ENCODE measurements at regions not wholly inside any gene's neighbourhood (a gene's known extent, or its start where the extent isn't known, plus 50 kb on each side); places are given as distances from the start of the nearest gene placed in this dataset.
"Not testable (repeated sequence)": the region's sequence is repeated elsewhere in the genome, so short reads cannot be mapped to it uniquely, and the experiment has no call there.

DNA sequence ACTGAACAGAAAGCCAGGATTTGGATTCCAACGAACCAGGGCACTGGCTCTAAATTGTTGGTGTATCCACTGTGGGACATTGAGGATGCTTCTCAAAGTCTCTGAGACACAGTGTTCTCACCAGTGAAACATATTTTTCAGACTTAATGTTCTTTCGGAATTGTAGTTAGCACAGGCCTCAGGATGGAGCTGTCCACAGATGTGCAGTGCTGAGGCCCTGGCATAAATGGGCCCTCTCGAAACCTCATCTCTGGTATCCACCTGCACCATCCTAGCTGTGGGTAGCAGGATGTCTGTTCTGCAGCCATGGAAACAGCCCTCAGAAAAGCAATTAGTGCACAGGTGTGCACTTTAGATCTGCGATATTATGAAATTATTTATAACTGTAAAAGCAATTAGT lies 656.8 kb downstream of the TBC1D22A start:
- Histone ChIP-seq H3K4me3 (ENCODE audit: low read depth in 1 of 2, low read length in 2 of 2) (no peak overlapping the region), H3K27me3 (ENCODE audit: low read depth, low read length) (no peaks in the 10 kb centered on the region), H3K36me3 (ENCODE audit: control insufficient read depth in 1 of 2, insufficient read depth in 2 of 2, low read length in 2 of 2) (no peaks in the 10 kb centered on the region), H3K9me3 (ENCODE audit: control insufficient read depth in 1 of 2, low read length in 2 of 2) (peaks cover 0 to 2% of the 10 kb centered on the region in 2 donors), H3K27ac (ENCODE audit: low read length) (no peak overlapping the region), H3K4me1 (ENCODE audit: control insufficient read depth in 1 of 2, insufficient read depth in 2 of 2, low read length in 2 of 2) (no peaks in the 10 kb centered on the region)

DNA sequence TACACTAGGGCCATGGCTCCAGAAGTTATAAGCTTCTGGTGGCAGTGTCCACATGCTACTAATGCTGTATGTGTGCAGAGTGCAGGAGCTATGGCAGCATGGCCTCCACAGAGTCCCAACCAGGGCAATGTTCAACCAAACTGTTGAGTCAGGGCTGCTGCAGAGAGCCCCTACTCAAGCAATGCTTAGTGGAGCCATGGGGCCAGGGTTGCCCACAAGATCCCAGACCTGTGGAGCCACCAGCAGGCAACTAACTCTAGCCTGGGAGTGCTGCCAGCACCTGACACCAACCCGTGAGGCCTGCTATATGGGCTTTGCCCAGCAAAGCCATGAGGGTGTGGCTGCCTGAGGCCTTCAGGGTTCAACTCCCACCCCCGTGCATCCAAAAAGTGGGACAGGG lies 655.2 kb downstream of the TBC1D22A start:
- Histone ChIP-seq H3K9me3 (ENCODE audit: control insufficient read depth in 1 of 2, low read length in 2 of 2) (peaks cover 0 to 2% of the 10 kb centered on the region in 2 donors), H3K27ac (ENCODE audit: low read length) (no peak overlapping the region), H3K4me1 (ENCODE audit: control insufficient read depth in 1 of 2, insufficient read depth in 2 of 2, low read length in 2 of 2) (no peaks in the 10 kb centered on the region), H3K27me3 (ENCODE audit: low read depth, low read length) (no peaks in the 10 kb centered on the region), H3K36me3 (ENCODE audit: control insufficient read depth in 1 of 2, insufficient read depth in 2 of 2, low read length in 2 of 2) (no peaks in the 10 kb centered on the region), H3K4me3 (ENCODE audit: low read depth in 1 of 2, low read length in 2 of 2) (no peak overlapping the region)

DNA sequence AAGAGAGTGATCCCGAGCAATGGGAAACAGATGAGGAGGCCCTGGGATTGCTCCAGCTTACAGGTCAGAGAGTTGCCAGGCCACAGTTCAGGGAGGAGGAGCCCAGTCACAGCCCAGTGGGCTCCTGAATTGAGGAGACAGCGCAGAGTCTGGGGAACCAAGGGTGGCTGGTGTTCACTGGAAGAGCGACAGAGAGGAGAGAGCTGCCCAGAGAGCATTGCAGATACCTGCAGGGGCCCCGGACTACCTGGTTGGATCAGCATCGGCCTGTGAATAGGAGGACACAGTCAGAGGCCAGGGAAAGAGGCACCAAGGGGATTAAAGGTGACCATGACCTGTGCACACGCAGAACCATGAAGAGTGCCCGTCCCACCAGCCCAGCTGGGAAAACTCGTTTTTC lies 648.6 kb downstream of the TBC1D22A start:
- Histone ChIP-seq H3K27me3 (ENCODE audit: low read depth, low read length) (no peaks in the 10 kb centered on the region), H3K4me1 (ENCODE audit: control insufficient read depth in 1 of 2, insufficient read depth in 2 of 2, low read length in 2 of 2) (no peaks in the 10 kb centered on the region), H3K27ac (ENCODE audit: low read length) (no peak overlapping the region), H3K4me3 (ENCODE audit: low read depth in 1 of 2, low read length in 2 of 2) (no peak overlapping the region), H3K36me3 (ENCODE audit: control insufficient read depth in 1 of 2, insufficient read depth in 2 of 2, low read length in 2 of 2) (no peaks in the 10 kb centered on the region), H3K9me3 (ENCODE audit: control insufficient read depth in 1 of 2, low read length in 2 of 2) (no peaks in the 10 kb centered on the region)

DNA sequence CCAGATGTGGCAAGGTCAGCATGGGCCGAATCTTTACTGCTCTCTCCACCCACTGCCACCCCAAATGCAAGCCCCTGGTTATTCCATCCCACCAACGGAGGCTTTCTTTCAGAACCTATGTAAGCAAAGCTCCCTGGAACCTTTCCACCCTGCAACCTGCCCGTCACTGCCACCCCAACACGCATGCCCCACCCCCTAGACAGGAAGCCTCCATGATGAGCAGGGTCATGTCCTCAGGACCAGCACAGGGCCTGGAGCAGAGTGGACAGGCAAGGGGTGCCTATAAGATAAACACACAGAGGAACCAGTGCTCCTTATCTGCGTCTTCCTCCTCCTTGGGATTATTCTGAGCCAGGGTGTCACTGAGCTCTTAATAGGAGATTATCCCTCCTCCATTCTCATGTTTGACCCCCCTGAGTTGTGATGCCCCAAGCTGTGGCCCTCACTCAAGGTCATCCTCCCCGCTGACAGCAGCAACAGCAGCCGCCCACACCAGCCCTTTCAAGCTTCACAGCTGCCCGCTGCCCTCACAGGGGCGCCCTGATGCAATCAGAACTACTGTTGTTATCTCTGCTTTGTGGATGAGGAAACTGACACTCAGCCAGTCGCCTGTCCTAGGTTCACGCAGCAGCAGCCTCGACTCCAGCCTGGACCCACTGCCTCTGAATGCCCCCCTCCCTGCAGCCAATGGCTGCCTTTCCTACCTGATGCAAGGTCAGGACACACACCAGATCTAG lies 647.3 kb downstream of the TBC1D22A start:
- Histone ChIP-seq H3K4me3 (ENCODE audit: low read depth in 1 of 2, low read length in 2 of 2) (no peak overlapping the region), H3K27me3 (ENCODE audit: low read depth, low read length) (no peaks in the 10 kb centered on the region), H3K27ac (ENCODE audit: low read length) (no peak overlapping the region)

DNA sequence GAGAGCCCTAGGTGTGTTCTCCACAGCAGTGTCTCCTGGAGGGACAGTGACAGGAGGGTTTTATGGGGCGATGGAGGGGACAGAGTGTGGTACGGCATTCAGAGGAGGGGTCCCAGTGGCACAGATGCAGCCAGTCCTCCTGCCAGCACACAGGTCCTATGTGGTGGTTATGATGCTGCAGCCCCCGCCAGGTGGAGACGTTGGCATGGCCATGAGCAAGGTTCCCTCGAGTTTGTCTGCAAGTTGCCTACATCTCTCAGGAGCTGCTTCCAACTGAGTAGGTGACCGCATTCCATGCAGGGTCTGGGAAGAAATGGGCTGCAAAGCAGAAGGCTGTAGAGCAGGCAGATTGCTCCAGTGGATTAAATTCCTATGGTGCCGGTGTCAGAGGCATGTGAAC lies 646.0 kb downstream of the TBC1D22A start:
- H3K4me3 ChIP-seq (ENCODE audit: low read depth in 1 of 2, low read length in 2 of 2): no peak overlapping the region
- H3K27ac ChIP-seq (ENCODE audit: low read length): no peak overlapping the region
- H3K36me3 ChIP-seq (ENCODE audit: control insufficient read depth in 1 of 2, insufficient read depth in 2 of 2, low read length in 2 of 2): no peaks in the 10 kb centered on the region
- no peaks in the 10 kb centered on the region for H3K9me3 ChIP-seq (ENCODE audit: control insufficient read depth in 1 of 2, low read length in 2 of 2)
- H3K27me3 ChIP-seq (ENCODE audit: low read depth, low read length): no peaks in the 10 kb centered on the region
- no peaks in the 10 kb centered on the region for H3K4me1 ChIP-seq (ENCODE audit: control insufficient read depth in 1 of 2, insufficient read depth in 2 of 2, low read length in 2 of 2)

More for the DNA sequence above, 647.3 kb downstream of the TBC1D22A start:
- Histone ChIP-seq H3K4me1 (ENCODE audit: control insufficient read depth in 1 of 2, insufficient read depth in 2 of 2, low read length in 2 of 2) (no peaks in the 10 kb centered on the region), H3K9me3 (ENCODE audit: control insufficient read depth in 1 of 2, low read length in 2 of 2) (no peaks in the 10 kb centered on the region), H3K36me3 (ENCODE audit: control insufficient read depth in 1 of 2, insufficient read depth in 2 of 2, low read length in 2 of 2) (no peaks in the 10 kb centered on the region)

DNA sequence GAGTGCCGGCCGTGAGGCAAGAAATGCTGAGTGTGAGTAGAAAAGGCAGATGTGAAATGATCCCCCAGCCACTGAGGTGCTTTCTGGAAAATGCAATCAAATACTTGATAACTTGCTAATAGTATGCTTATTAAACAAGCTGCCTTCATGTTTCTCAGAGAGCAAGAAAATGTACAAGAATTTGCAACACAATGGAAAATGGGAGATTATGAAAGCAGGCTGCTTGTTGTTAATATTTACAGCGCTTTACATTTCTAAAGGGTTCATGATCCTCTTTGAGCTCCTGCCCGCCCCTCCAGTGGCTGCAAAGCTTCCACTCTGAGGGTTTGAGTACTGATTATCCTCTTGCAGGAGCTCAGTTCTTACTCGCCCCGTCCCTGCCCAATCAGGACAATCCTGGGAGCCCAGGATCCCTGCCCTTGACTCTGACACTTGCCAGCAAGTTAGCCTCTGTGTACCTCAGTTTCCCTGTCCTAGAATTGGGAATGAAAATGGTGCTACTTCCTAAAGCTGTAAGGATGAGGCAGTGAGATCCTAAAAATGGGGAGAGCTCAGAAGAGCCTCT lies 645.1 kb downstream of the TBC1D22A start:
- no peak overlapping the region for H3K27ac ChIP-seq (ENCODE audit: low read length)
- H3K9me3 ChIP-seq (ENCODE audit: control insufficient read depth in 1 of 2, low read length in 2 of 2): no peaks in the 10 kb centered on the region
- no peak overlapping the region for H3K4me3 ChIP-seq (ENCODE audit: low read depth in 1 of 2, low read length in 2 of 2)
- H3K27me3 ChIP-seq (ENCODE audit: low read depth, low read length): no peaks in the 10 kb centered on the region
- H3K36me3 ChIP-seq (ENCODE audit: control insufficient read depth in 1 of 2, insufficient read depth in 2 of 2, low read length in 2 of 2): no peaks in the 10 kb centered on the region
- H3K4me1 ChIP-seq (ENCODE audit: control insufficient read depth in 1 of 2, insufficient read depth in 2 of 2, low read length in 2 of 2): no peaks in the 10 kb centered on the region

DNA sequence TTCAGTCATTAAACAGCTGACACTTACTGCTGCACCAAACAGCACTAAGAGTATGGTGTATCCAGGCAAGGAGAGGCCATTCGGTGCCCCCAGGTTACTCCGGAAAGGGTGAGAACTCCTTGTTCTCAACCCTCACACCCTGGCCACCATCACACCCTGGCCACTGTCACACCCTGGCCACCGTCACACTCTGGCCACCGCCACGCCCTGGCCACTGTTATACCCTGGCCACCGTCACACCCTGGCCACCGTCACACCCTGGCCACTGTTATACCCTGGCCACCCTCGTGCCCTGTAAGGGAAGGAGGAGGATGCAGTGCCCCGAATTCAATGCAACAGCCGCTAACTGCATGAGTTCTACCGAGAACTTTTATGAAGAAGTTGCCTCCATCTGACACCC lies 644.4 kb downstream of the TBC1D22A start:
- Histone ChIP-seq H3K9me3 (ENCODE audit: control insufficient read depth in 1 of 2, low read length in 2 of 2) (no peaks in the 10 kb centered on the region), H3K4me1 (ENCODE audit: control insufficient read depth in 1 of 2, insufficient read depth in 2 of 2, low read length in 2 of 2) (no peaks in the 10 kb centered on the region), H3K27me3 (ENCODE audit: low read depth, low read length) (no peaks in the 10 kb centered on the region), H3K27ac (ENCODE audit: low read length) (no peak overlapping the region), H3K4me3 (ENCODE audit: low read depth in 1 of 2, low read length in 2 of 2) (no peak overlapping the region), H3K36me3 (ENCODE audit: control insufficient read depth in 1 of 2, insufficient read depth in 2 of 2, low read length in 2 of 2) (no peaks in the 10 kb centered on the region)

DNA sequence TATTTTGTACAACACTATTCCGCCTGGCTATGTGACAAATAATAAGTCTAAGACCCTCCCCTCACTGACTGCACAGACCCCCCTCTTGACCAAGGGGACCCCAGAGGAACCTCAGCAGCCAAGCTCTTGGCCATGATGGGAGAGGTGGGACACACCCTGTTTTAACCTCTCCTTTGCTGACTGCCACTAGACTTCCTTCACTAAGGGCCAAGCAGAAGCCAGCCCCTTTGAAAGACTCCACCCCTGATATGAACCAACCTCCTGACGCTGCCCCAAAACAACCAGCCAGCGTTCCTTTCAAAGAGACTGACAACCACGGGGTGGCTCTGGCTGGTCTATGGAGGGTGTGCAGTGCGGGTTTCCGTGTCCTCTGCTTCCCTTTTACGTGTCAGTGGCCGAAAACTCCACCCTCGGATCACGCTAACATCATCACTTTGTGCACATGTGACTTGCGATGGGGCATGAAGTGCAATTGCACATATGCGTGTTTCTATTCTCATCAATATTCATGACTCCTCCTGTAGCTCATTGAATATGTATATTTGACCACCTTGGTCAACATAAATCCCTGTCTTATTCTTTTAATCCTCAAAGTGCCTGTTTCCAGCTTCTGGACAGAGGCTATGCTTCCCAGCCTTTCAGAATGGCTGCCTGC lies 643.9 kb downstream of the TBC1D22A start:
- Histone ChIP-seq H3K4me3 (ENCODE audit: low read depth in 1 of 2, low read length in 2 of 2) (no peak overlapping the region), H3K4me1 (ENCODE audit: control insufficient read depth in 1 of 2, insufficient read depth in 2 of 2, low read length in 2 of 2) (no peaks in the 10 kb centered on the region), H3K9me3 (ENCODE audit: control insufficient read depth in 1 of 2, low read length in 2 of 2) (no peaks in the 10 kb centered on the region), H3K36me3 (ENCODE audit: control insufficient read depth in 1 of 2, insufficient read depth in 2 of 2, low read length in 2 of 2) (no peaks in the 10 kb centered on the region), H3K27ac (ENCODE audit: low read length) (no peak overlapping the region), H3K27me3 (ENCODE audit: low read depth, low read length) (no peaks in the 10 kb centered on the region)

DNA sequence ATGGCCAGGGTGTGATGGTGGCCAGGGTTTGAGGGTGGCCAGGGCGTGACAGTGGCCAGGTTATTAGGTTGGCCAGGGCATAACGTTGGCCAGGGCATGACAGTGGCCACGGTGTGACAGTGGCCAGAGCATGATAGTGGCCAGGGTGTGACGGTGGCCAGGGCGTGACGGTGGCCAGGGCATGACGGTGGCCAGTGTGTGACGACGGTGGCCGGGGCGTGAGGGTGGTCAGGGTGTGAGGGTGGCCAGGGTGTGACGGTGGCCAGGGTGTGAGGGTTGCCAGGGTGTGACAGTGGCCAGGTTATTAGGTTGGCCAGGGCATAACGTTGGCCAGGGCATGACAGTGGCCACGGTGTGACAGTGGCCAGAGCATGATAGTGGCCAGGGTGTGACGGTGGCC lies 642.8 kb downstream of the TBC1D22A start:
- H3K27ac ChIP-seq (ENCODE audit: low read length); H3K27me3 ChIP-seq (ENCODE audit: low read depth, low read length); H3K9me3 ChIP-seq (ENCODE audit: control insufficient read depth in 1 of 2, low read length in 2 of 2); H3K36me3 ChIP-seq (ENCODE audit: control insufficient read depth in 1 of 2, insufficient read depth in 2 of 2, low read length in 2 of 2); H3K4me1 ChIP-seq (ENCODE audit: control insufficient read depth in 1 of 2, insufficient read depth in 2 of 2, low read length in 2 of 2); H3K4me3 ChIP-seq (ENCODE audit: low read depth in 1 of 2, low read length in 2 of 2): not testable (repeated sequence)

DNA sequence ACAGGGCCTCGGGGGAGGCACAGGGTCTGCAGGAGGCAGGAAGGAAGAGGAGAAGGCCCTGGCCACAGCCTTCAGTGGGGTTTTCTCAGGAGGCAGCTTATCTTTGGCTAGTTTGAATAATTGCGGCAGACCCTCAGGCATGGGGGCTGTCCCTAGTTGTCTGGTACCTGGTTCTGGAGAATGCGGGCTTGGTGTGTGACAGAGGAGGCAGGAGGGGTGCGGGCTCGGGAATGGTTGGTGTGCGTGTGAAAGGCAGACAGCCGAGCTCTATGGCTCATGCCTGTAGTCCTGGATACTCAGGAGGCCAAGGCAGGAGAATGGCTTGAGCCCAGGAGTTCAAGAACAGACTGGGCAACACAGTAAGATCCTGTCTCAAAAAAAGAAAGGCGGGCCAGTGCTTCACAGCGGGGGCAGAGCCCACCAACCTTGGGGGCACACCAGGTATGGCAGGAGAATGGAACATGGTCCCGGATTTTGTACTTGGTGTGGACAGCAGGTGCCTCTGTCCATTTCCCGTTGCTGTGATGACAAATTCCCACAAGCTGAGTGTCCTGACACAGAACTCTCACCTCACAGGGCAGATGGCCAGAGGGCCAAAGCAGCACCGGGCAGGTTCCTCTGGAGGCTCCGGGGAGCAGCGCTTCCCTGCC lies 640.6 kb downstream of the TBC1D22A start:
- H3K36me3 ChIP-seq (ENCODE audit: control insufficient read depth in 1 of 2, insufficient read depth in 2 of 2, low read length in 2 of 2): no peaks in the 10 kb centered on the region
- H3K4me1 ChIP-seq (ENCODE audit: control insufficient read depth in 1 of 2, insufficient read depth in 2 of 2, low read length in 2 of 2): no peaks in the 10 kb centered on the region
- H3K27me3 ChIP-seq (ENCODE audit: low read depth, low read length): no peaks in the 10 kb centered on the region
- no peak overlapping the region for H3K4me3 ChIP-seq (ENCODE audit: low read depth in 1 of 2, low read length in 2 of 2)
- no peak overlapping the region for H3K27ac ChIP-seq (ENCODE audit: low read length)
- H3K9me3 ChIP-seq (ENCODE audit: control insufficient read depth in 1 of 2, low read length in 2 of 2): no peaks in the 10 kb centered on the region

DNA sequence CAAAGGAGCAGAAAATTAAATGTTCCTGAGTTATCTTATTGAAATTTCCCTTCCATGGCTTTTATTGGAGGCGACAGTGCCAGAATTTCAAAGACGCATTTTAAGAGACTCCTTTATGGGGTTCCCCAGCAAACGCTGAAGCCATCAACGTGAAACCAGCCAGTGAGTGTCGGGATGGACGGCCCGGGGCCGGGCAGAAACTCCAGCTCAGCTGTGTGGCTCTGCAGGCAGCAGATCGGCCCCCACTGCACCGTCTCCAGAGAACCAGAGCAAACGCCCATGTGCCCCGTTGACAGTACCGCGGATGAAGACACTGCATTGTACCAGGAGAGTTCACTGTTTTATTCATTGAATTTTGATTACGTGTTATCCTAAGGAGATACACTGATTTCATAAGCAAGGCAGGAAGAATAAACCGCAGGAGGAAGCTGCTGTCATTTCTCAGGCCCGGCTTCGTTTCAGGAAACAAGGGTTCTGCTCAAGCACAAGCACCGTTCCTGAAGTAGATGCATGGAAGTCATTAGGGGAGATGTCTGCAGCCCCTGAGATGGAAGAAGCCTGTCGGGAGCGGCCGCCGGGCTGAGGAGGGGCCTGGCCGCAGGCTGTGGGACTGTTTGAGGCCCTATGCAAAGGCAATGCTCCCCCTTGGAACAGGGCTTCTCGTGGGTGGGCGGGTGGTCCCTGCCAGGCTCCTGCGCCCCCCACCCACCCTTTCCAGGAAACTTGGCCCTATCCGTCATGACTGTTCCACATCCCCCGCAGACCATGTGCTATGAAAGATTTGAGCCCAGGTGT lies 639.7 kb downstream of the TBC1D22A start:
- Histone ChIP-seq H3K36me3 (ENCODE audit: control insufficient read depth in 1 of 2, insufficient read depth in 2 of 2, low read length in 2 of 2) (no peaks in the 10 kb centered on the region), H3K27me3 (ENCODE audit: low read depth, low read length) (no peaks in the 10 kb centered on the region)

More for the DNA sequence above, 639.7 kb downstream of the TBC1D22A start:
- Histone ChIP-seq H3K4me3 (ENCODE audit: low read depth in 1 of 2, low read length in 2 of 2) (no peak overlapping the region), H3K27ac (ENCODE audit: low read length) (no peak overlapping the region), H3K9me3 (ENCODE audit: control insufficient read depth in 1 of 2, low read length in 2 of 2) (no peaks in the 10 kb centered on the region), H3K4me1 (ENCODE audit: control insufficient read depth in 1 of 2, insufficient read depth in 2 of 2, low read length in 2 of 2) (no peaks in the 10 kb centered on the region)

All from muscle layer of duodenum (tissue), 2 donors.